ENCODE measurements at regions not wholly inside any gene's neighbourhood (a gene's known extent, or its start where the extent isn't known, plus 50 kb on each side); places are given as distances from the start of the nearest gene placed in this dataset.

DNA sequence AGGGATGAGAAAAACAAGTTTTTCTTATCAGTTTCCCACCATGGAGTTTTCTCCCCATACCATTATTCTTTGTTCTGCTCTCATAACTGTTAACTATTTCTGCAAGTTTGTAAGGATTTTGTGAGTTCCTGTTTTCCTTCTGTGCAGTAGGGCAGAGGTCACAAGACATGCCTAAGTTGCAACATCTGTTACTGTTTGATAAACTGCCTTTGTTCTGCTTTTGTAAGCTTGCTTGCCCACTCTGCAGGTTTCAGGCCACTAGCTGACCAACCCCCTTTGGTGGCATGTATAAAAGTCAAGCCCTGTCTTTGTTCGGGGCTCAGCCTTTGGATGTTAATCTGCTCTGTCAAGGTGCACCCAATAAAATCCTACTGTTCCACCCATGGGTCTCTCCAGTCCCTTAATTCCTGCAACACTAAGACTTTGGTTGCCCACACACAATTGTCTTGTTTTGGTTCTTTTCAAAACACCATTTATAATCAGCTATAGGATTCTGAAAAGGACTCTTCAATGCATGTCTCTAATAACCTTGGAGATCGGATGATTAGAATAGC is 545.4 kb downstream of the CDH9 start:
- Histone ChIP-seq H3K9me2 (ENCODE audit: insufficient read depth, low read length) (no peaks in the 10 kb centered on the region), H3K4me3 (ENCODE audit: low read length) (no peak overlapping the region), H3K36me3 (ENCODE audit: insufficient read depth, low read length) (no peaks in the 10 kb centered on the region), H3K9ac (ENCODE audit: low read length) (no peak overlapping the region), H4K20me1 (ENCODE audit: insufficient read depth) (no peaks in the 10 kb centered on the region), H3K27ac (ENCODE audit: low read length) (no peak overlapping the region), H3K4me2 (ENCODE audit: low read length) (no peak overlapping the region), H3K27me3 (ENCODE audit: insufficient read depth, low read depth, low read length) (no peaks in the 10 kb centered on the region), H3F3A (ENCODE audit: insufficient read depth, low read length, poor library complexity, severe bottlenecking) (no peaks in the 10 kb centered on the region), H2AFZ (ENCODE audit: low read depth, low read length) (no peak overlapping the region), H3K79me2 (replicated peaks; ENCODE audit: insufficient read depth, low read length) (no peaks in the 10 kb centered on the region), H3K9me3 (ENCODE audit: low read length) (peaks cover 5% of the 10 kb centered on the region)
- TF ChIP-seq TAF1 (IDR thresholded peaks at IDR 0.05; ENCODE audit: low read depth) (no peak), EP300 (conservative IDR thresholded peaks at IDR 0.05; ENCODE audit: poor library complexity, severe bottlenecking) (no peak), RAD21 (conservative IDR thresholded peaks at IDR 0.05) (no peak), MXI1 (conservative IDR thresholded peaks at IDR 0.05; ENCODE audit: poor library complexity, severe bottlenecking) (no peak), SMC3 (conservative IDR thresholded peaks at IDR 0.05; ENCODE audit: poor library complexity) (no peak), EZH2 (IDR thresholded peaks at IDR 0.05; ENCODE audit: borderline replicate concordance, insufficient read depth, low read length, poor library complexity, severe bottlenecking) (no peak), POLR2AphosphoS5 (IDR thresholded peaks at IDR 0.05) (no peak)
- TF ChIP-seq, protein P1, sequence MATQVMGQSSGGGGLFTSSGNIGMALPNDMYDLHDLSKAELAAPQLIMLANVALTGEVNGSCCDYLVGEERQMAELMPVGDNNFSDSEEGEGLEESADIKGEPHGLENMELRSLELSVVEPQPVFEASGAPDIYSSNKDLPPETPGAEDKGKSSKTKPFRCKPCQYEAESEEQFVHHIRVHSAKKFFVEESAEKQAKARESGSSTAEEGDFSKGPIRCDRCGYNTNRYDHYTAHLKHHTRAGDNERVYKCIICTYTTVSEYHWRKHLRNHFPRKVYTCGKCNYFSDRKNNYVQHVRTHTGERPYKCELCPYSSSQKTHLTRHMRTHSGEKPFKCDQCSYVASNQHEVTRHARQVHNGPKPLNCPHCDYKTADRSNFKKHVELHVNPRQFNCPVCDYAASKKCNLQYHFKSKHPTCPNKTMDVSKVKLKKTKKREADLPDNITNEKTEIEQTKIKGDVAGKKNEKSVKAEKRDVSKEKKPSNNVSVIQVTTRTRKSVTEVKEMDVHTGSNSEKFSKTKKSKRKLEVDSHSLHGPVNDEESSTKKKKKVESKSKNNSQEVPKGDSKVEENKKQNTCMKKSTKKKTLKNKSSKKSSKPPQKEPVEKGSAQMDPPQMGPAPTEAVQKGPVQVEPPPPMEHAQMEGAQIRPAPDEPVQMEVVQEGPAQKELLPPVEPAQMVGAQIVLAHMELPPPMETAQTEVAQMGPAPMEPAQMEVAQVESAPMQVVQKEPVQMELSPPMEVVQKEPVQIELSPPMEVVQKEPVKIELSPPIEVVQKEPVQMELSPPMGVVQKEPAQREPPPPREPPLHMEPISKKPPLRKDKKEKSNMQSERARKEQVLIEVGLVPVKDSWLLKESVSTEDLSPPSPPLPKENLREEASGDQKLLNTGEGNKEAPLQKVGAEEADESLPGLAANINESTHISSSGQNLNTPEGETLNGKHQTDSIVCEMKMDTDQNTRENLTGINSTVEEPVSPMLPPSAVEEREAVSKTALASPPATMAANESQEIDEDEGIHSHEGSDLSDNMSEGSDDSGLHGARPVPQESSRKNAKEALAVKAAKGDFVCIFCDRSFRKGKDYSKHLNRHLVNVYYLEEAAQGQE (IDR thresholded peaks at IDR 0.05; ENCODE audit: borderline replicate concordance), result no peak
- TF ChIP-seq, protein P2, sequence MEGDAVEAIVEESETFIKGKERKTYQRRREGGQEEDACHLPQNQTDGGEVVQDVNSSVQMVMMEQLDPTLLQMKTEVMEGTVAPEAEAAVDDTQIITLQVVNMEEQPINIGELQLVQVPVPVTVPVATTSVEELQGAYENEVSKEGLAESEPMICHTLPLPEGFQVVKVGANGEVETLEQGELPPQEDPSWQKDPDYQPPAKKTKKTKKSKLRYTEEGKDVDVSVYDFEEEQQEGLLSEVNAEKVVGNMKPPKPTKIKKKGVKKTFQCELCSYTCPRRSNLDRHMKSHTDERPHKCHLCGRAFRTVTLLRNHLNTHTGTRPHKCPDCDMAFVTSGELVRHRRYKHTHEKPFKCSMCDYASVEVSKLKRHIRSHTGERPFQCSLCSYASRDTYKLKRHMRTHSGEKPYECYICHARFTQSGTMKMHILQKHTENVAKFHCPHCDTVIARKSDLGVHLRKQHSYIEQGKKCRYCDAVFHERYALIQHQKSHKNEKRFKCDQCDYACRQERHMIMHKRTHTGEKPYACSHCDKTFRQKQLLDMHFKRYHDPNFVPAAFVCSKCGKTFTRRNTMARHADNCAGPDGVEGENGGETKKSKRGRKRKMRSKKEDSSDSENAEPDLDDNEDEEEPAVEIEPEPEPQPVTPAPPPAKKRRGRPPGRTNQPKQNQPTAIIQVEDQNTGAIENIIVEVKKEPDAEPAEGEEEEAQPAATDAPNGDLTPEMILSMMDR (IDR thresholded peaks at IDR 0.05; ENCODE audit: poor library complexity, severe bottlenecking), result no peak

DNA sequence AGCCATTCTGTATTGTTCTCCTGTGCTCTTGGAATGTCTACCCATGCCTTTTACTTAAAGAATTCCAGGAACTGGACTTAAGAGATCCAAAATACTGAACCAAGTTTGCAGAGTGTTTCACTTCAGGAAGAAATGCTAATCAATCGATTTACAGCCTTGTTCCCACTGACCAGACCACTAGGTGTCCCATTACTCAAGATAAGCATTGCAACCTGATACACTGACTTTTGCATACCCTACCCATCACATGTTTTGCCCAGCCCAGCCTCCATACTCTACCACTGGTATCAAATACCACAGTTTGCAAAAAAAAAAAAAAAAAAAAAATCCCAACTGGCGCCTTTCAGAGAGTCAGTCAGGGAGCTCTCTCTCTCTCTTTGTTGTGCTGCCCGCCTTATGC is 550.8 kb downstream of the CDH9 start:
- Histone ChIP-seq H4K20me1 (ENCODE audit: insufficient read depth) (no peaks in the 10 kb centered on the region), H3K4me2 (ENCODE audit: low read length) (no peak overlapping the region), H3K36me3 (ENCODE audit: insufficient read depth, low read length) (no peaks in the 10 kb centered on the region), H3F3A (ENCODE audit: insufficient read depth, low read length, poor library complexity, severe bottlenecking) (no peaks in the 10 kb centered on the region), H3K27ac (ENCODE audit: low read length) (no peak overlapping the region), H3K9ac (ENCODE audit: low read length) (no peak overlapping the region), H3K4me3 (ENCODE audit: low read length) (no peak overlapping the region), H2AFZ (ENCODE audit: low read depth, low read length) (no peak overlapping the region), H3K9me3 (ENCODE audit: low read length) (no peaks in the 10 kb centered on the region), H3K9me2 (ENCODE audit: insufficient read depth, low read length) (no peaks in the 10 kb centered on the region), H3K27me3 (ENCODE audit: insufficient read depth, low read depth, low read length) (no peaks in the 10 kb centered on the region), H3K79me2 (replicated peaks; ENCODE audit: insufficient read depth, low read length) (no peaks in the 10 kb centered on the region)
- TF ChIP-seq, protein P2 (IDR thresholded peaks at IDR 0.05; ENCODE audit: poor library complexity, severe bottlenecking), result no peak
- TF ChIP-seq, protein P1 (IDR thresholded peaks at IDR 0.05; ENCODE audit: borderline replicate concordance), result no peak
- no peak for TF ChIP-seq POLR2AphosphoS5 (IDR thresholded peaks at IDR 0.05)
